GM12878 (cell line): ENCODE measurements at regions not wholly inside any gene's neighbourhood (a gene's known extent, or its start where the extent isn't known, plus 50 kb on each side); places are given as distances from the start of the nearest gene placed in this dataset.

Experiments
- ATAC-seq: fragments of 200-7000 bp; cut with Tn5 transposase; 3 replicates; pipeline ENCODE4 v1.9.1; 2020; ENCODE audit warnings: mild to moderate bottlenecking, moderate library complexity
- BruUV-seq: library from RNA; stranded (reverse); fragments of 400-500 nt; replicated peaks from 2 replicates; lab custom pipeline; 2021; lab: Mats Ljungman, UMichigan
- CTCF ChIA-PET: fragments of 300-600 bp; sonication (Branson Sonifier 250); formaldehyde crosslinking; extraction: SDS; loops from one replicate; lab custom pipeline; 2021; ENCODE audit warnings: inconsistent platforms; lab: Yijun Ruan, JAX
- POLR2A ChIA-PET: fragments of 350-600 bp; formaldehyde crosslinking; extraction: SDS; loops from one replicate; lab custom pipeline; 2021; ENCODE audit warnings: inconsistent platforms; lab: Charles Lee
- RAD21 ChIA-PET: fragments of 300-600 bp; sonication (Branson Sonifier 250); formaldehyde crosslinking; loops from one replicate; lab custom pipeline; 2023; ENCODE audit warnings: antibody characterized with exemption; ENCODE audit not compliant: unreplicated experiment; lab: Charles Lee
- SMC1A ChIA-PET: fragments of 300-600 bp; sonication (Branson Sonifier 250); formaldehyde crosslinking; loops from one replicate; lab custom pipeline; 2023; ENCODE audit not compliant: unreplicated experiment, uncharacterized antibody; lab: Charles Lee
- DNase-seq: peaks from one replicate; pipeline ENCODE4 v3.0.0-alpha.2; 2011; ENCODE audit warnings: low read depth, low spot score
- FAIRE-seq: peaks from 3 replicates; lab custom pipeline; 2011; peaks lifted over from hg19 to GRCh38; lab: Jason Lieb, UNC
- H2AFZ ChIP-seq: 2 replicates; pipeline ENCODE4 v1.6.0; 2011; ENCODE audit warnings: low read depth, low read length, control low read depth; ENCODE audit not compliant: control insufficient read depth
- H3K27ac ChIP-seq: 2 replicates; pipeline ENCODE4 v1.5.1; 2011; ENCODE audit warnings: control low read depth; ENCODE audit not compliant: control insufficient read depth, insufficient read depth
- H3K27me3 ChIP-seq, 2 experiments: replicated peaks in 1 of 2; 2 replicates each; pipeline versions ENCODE4 v1.6.0 to v1.6.1; 2011; ENCODE audit warnings: low read length in 1 of 2; ENCODE audit not compliant: control insufficient read depth in 2 of 2, insufficient read depth in 2 of 2
- H3K36me3 ChIP-seq, 2 experiments: 2 replicates each; pipeline ENCODE4 v1.5.1; 2011; ENCODE audit warnings: low read length in 1 of 2; ENCODE audit not compliant: control insufficient read depth in 2 of 2, insufficient read depth in 2 of 2
- H3K4me1 ChIP-seq: 2 replicates; pipeline ENCODE4 v1.6.1; 2011; ENCODE audit warnings: mild to moderate bottlenecking, low read length, moderate library complexity, mixed read lengths; ENCODE audit not compliant: control insufficient read depth, insufficient read depth
- H3K4me2 ChIP-seq: 2 replicates; pipeline ENCODE4 v1.6.0; 2011; ENCODE audit warnings: control low read depth; ENCODE audit not compliant: control insufficient read depth, insufficient read depth
- H3K4me3 ChIP-seq: fragments of 200-600 bp; sonication (generic); 2 replicates; pipeline ENCODE4 v1.5.1; 2016
- H3K79me2 ChIP-seq: 2 replicates; pipeline ENCODE4 v1.6.0; 2011; ENCODE audit warnings: low read length; ENCODE audit not compliant: control insufficient read depth, insufficient read depth
- H3K9ac ChIP-seq: 2 replicates; pipeline ENCODE4 v1.8.0; 2011; ENCODE audit warnings: low read length, control low read depth, mixed read lengths; ENCODE audit not compliant: control insufficient read depth, insufficient read depth
- H3K9me3 ChIP-seq: replicated peaks from 3 replicates; pipeline ENCODE4 v1.5.1; 2011; ENCODE audit warnings: mild to moderate bottlenecking, low read length; ENCODE audit not compliant: control insufficient read depth, insufficient read depth
- H4K20me1 ChIP-seq: 2 replicates; pipeline ENCODE4 v1.6.0; 2011; ENCODE audit not compliant: control insufficient read depth, insufficient read depth
- ASH2L ChIP-seq: fragments of 300-600, 200-600 bp; sonication (generic); IDR thresholded peaks from 2 replicates; pipeline ENCODE4 v1.6.1; 2017; ENCODE audit warnings: low read depth, mild to moderate bottlenecking, borderline replicate concordance
- BHLHE40 ChIP-seq, 2 experiments: fragments of 450-650 bp in 1 of 2; IDR thresholded peaks; 2 replicates each; pipeline ENCODE4 v1.6.1; 2011 to 2017; ENCODE audit warnings: low read depth in 2 of 2, borderline replicate concordance in 1 of 2, improper control_type of control experiment in 1 of 2, low read length in 1 of 2, mild to moderate bottlenecking in 1 of 2
- EZH2 ChIP-seq: IDR thresholded peaks from 2 replicates; pipeline ENCODE4 v1.6.1; 2012; ENCODE audit warnings: low read depth, mild to moderate bottlenecking, control low read depth, inconsistent platforms, low read length, borderline replicate concordance; ENCODE audit not compliant: control insufficient read depth
- HDAC6 ChIP-seq: fragments of 200-600 bp; sonication (generic); IDR thresholded peaks from one replicate; pipeline ENCODE4 v1.8.0; 2017; ENCODE audit warnings: antibody characterized with exemption; ENCODE audit not compliant: unreplicated experiment
- IKZF2 ChIP-seq, 2 experiments: fragments of 450-650 bp; IDR thresholded peaks; 2 replicates each; pipeline ENCODE4 v1.6.1; 2017; ENCODE audit warnings: mild to moderate bottlenecking in 2 of 2, moderate library complexity in 2 of 2
- IRF4 ChIP-seq: IDR thresholded peaks from 2 replicates; pipeline ENCODE4 v1.6.1; 2011; ENCODE audit warnings: low read depth, low read length
- JUNB ChIP-seq: IDR thresholded peaks from 2 replicates; pipeline ENCODE4 v1.6.1; 2016; ENCODE audit warnings: antibody characterized with exemption, mild to moderate bottlenecking
- JUND ChIP-seq: IDR thresholded peaks from 2 replicates; pipeline ENCODE4 v1.6.1; 2012; ENCODE audit warnings: low read depth, mild to moderate bottlenecking, low read length, improper control_type of control experiment, moderate library complexity
- NFXL1 ChIP-seq: fragments of 450-650 bp; IDR thresholded peaks from 2 replicates; pipeline ENCODE4 v1.6.1; 2017; ENCODE audit warnings: antibody characterized with exemption, mild to moderate bottlenecking, borderline replicate concordance
- PML ChIP-seq: IDR thresholded peaks from 2 replicates; pipeline ENCODE4 v1.6.1; 2012; ENCODE audit warnings: low read length, inconsistent platforms
- POU2F2 ChIP-seq: IDR thresholded peaks from 3 replicates; pipeline ENCODE4 v1.6.1; 2011; ENCODE audit warnings: low read depth, mild to moderate bottlenecking, low read length, borderline replicate concordance
- RELA ChIP-seq: fragments of 450-650 bp; IDR thresholded peaks from 2 replicates; pipeline ENCODE4 v1.8.0; 2014; ENCODE audit warnings: borderline replicate concordance; ENCODE audit not compliant: partially characterized antibody
- RFX5 ChIP-seq: IDR thresholded peaks from 2 replicates; pipeline ENCODE4 v1.6.1; 2011; ENCODE audit warnings: low read depth, low read length, improper control_type of control experiment
- SMAD1 ChIP-seq: fragments of 450-650 bp; IDR thresholded peaks from 2 replicates; pipeline ENCODE4 v1.6.1; 2018; ENCODE audit warnings: mild to moderate bottlenecking, low read depth; ENCODE audit not compliant: partially characterized antibody
- SP1 ChIP-seq: IDR thresholded peaks from one replicate; pipeline ENCODE4 v1.6.1; 2011; ENCODE audit warnings: low read depth, low read length
- SREBF2 ChIP-seq: IDR thresholded peaks from 2 replicates; pipeline ENCODE4 v1.6.1; 2012; ENCODE audit warnings: mild to moderate bottlenecking, low read length
- TAF1 ChIP-seq: IDR thresholded peaks from 2 replicates; pipeline ENCODE4 v1.6.1; 2011; ENCODE audit warnings: mild to moderate bottlenecking, low read depth, low read length, borderline replicate concordance
- ZBED1 ChIP-seq: IDR thresholded peaks from 2 replicates; pipeline ENCODE4 v1.6.1; 2016; ENCODE audit warnings: borderline replicate concordance
- ZNF384 ChIP-seq: IDR thresholded peaks from 2 replicates; pipeline ENCODE4 v1.6.1; 2012; ENCODE audit warnings: low read depth, mild to moderate bottlenecking, low read length, improper control_type of control experiment, borderline replicate concordance
- WGBS: methylation state at CpG from one replicate; pipeline ENCODE4 v1.1.6; 2016; ENCODE audit warnings: low lambda C conversion rate; ENCODE audit not compliant: insufficient replicate concordance, insufficient coverage; ENCODE audit errors: missing lambda C conversion rate; 5-methylcytosine and 5-hydroxymethylcytosine counted together
- in situ Hi-C: fragments of 300-500 bp; cut with MboI; formaldehyde crosslinking; loops from 9 replicates; pipeline ENCODE4 v1.14.3; 2018; ENCODE audit warnings: mixed read lengths
- intact Hi-C: fragments of 100-400 bp; cut with micrococcal nuclease; formaldehyde crosslinking; loops from one replicate; pipeline ENCODE4 v1.14.2; 2022; ENCODE audit not compliant: unreplicated experiment
- TF ChIP-seq, protein P1 (sequence below): fragments of 450-650 bp; IDR thresholded peaks from 2 replicates; pipeline ENCODE4 v1.6.1; 2018; ENCODE audit warnings: mild to moderate bottlenecking, low read depth, moderate library complexity; ENCODE audit not compliant: partially characterized antibody
- TF ChIP-seq, protein P2 (sequence below): IDR thresholded peaks from 2 replicates; pipeline ENCODE4 v1.6.1; 2012; ENCODE audit warnings: low read depth, low read length, improper control_type of control experiment

- no peak for FAIRE-seq
- ChIA-PET RAD21 (no interaction called here), CTCF (no interaction called here)
These were observed 125.8 kb upstream of the TMEM108 start for GRCh38 chr3:132912416-132912753.

GRCh38 chr3:132911741-132912415 is 126.3 kb upstream of the TMEM108 start:
- Histone ChIP-seq H3K9me3 (no peaks in the 10 kb centered on the region), H4K20me1 (no peaks in the 10 kb centered on the region), H3K27ac (no peak overlapping the region), H3K4me3 (no peak overlapping the region), H3K27me3 (no peaks in the 10 kb centered on the region), H3K4me2 (no peak overlapping the region), H3K79me2 (no peaks in the 10 kb centered on the region), H3K4me1 (no peaks in the 10 kb centered on the region), H3K9ac (no peak overlapping the region), H3K36me3 (no peaks in the 10 kb centered on the region), H2AFZ (no peak overlapping the region)
- ChIA-PET SMC1A (no interaction called here), CTCF (no interaction called here), RAD21 (no interaction called here), POLR2A (no interaction called here)
- intact Hi-C loops (no loop called here), in situ Hi-C loops (no loop called here)
- WGBS = 41% methylated on average over 4 of the region's 4 CpGs
- FAIRE-seq = no peak
- no peak for ATAC-seq
- BruUV-seq = no TSS peak
- DNase-seq = no peak
- no peak for TF ChIP-seq TAF1
- TF ChIP-seq, protein P1, sequence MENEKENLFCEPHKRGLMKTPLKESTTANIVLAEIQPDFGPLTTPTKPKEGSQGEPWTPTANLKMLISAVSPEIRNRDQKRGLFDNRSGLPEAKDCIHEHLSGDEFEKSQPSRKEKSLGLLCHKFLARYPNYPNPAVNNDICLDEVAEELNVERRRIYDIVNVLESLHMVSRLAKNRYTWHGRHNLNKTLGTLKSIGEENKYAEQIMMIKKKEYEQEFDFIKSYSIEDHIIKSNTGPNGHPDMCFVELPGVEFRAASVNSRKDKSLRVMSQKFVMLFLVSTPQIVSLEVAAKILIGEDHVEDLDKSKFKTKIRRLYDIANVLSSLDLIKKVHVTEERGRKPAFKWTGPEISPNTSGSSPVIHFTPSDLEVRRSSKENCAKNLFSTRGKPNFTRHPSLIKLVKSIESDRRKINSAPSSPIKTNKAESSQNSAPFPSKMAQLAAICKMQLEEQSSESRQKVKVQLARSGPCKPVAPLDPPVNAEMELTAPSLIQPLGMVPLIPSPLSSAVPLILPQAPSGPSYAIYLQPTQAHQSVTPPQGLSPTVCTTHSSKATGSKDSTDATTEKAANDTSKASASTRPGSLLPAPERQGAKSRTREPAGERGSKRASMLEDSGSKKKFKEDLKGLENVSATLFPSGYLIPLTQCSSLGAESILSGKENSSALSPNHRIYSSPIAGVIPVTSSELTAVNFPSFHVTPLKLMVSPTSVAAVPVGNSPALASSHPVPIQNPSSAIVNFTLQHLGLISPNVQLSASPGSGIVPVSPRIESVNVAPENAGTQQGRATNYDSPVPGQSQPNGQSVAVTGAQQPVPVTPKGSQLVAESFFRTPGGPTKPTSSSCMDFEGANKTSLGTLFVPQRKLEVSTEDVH = no peak
- TF ChIP-seq IKZF2 (IDR thresholded peaks at IDR 0.05) = no peak
- TF ChIP-seq IRF4 = no peak
- TF ChIP-seq SP1 = no peak
- no peak for TF ChIP-seq SREBF2
- TF ChIP-seq, protein P2, sequence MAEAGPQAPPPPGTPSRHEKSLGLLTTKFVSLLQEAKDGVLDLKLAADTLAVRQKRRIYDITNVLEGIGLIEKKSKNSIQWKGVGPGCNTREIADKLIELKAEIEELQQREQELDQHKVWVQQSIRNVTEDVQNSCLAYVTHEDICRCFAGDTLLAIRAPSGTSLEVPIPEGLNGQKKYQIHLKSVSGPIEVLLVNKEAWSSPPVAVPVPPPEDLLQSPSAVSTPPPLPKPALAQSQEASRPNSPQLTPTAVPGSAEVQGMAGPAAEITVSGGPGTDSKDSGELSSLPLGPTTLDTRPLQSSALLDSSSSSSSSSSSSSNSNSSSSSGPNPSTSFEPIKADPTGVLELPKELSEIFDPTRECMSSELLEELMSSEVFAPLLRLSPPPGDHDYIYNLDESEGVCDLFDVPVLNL = no peak
- TF ChIP-seq JUND = no peak
- TF ChIP-seq BHLHE40 (IDR thresholded peaks at IDR 0.05; ENCODE audit: borderline replicate concordance in 1 of 2, low read depth in 2 of 2, low read length in 1 of 2) = no peak
- no peak for TF ChIP-seq ZNF384
- TF ChIP-seq HDAC6 = no peak

More at GRCh38 chr3:132912416-132912753, 125.8 kb upstream of the TMEM108 start:
- Histone ChIP-seq H3K4me2 (no peak overlapping the region), H3K4me1 (no peaks in the 10 kb centered on the region), H3K36me3 (no peaks in the 10 kb centered on the region), H3K27me3 (no peaks in the 10 kb centered on the region; a peak in 1 of 4 replicates), H3K9ac (no peak overlapping the region), H3K27ac (no peak overlapping the region), H4K20me1 (no peaks in the 10 kb centered on the region), H3K4me3 (no peak overlapping the region), H3K79me2 (no peaks in the 10 kb centered on the region), H2AFZ (no peak overlapping the region), H3K9me3 (no peaks in the 10 kb centered on the region)
- DNase-seq (no peak), ATAC-seq (no peak)
- intact Hi-C loops = no loop called here
- in situ Hi-C loops = no loop called here
- TF ChIP-seq PML (no peak), IKZF2 (IDR thresholded peaks at IDR 0.05) (no peak), POU2F2 (no peak), ZBED1 (no peak), SMAD1 (no peak), ASH2L (no peak), RELA (no peak), JUNB (no peak), NFXL1 (no peak), EZH2 (no peak), RFX5 (no peak)
- 41% methylated on average over 3 of the region's 3 CpGs for WGBS
- no TSS peak for BruUV-seq
- ChIA-PET POLR2A (no interaction called here), SMC1A (no interaction called here)
